Spinal cord (tissue), 9 donors: ENCODE measurements at regions not wholly inside any gene's neighbourhood (a gene's known extent, or its start where the extent isn't known, plus 50 kb on each side); places are given as distances from the start of the nearest gene placed in this dataset.
A peak's percentile ranks its signal among the peaks of the same experiment; 100 is the strongest.

Experiments used
- DNase-seq, 6 donors: peaks; one replicate each; pipeline versions ENCODE4 v3.0.0 to v3.0.0-alpha.2; 2013 to 2015; ENCODE audit warnings: low spot score in 6 of 6, low read depth in 4 of 6
- H3K27ac ChIP-seq: one replicate; pipeline ENCODE4 v1.5.1; 2013; ENCODE audit warnings: low read depth, low read length, control low read depth
- H3K27me3 ChIP-seq: one replicate; pipeline ENCODE4 v1.6.1; 2013; ENCODE audit warnings: low read length; ENCODE audit not compliant: control insufficient read depth, insufficient read depth
- H3K36me3 ChIP-seq: one replicate; pipeline ENCODE4 v1.6.1; 2013; ENCODE audit warnings: low read length; ENCODE audit not compliant: control insufficient read depth, insufficient read depth
- H3K4me1 ChIP-seq: one replicate; pipeline ENCODE4 v1.6.1; 2013; ENCODE audit warnings: low read length; ENCODE audit not compliant: control insufficient read depth, insufficient read depth
- H3K4me3 ChIP-seq: one replicate; pipeline ENCODE4 v1.5.1; 2013; ENCODE audit warnings: low read depth, low read length, control low read depth
- H3K9me3 ChIP-seq: one replicate; pipeline ENCODE4 v1.6.1; 2013; ENCODE audit warnings: low read length; ENCODE audit not compliant: control insufficient read depth, insufficient read depth
- WGBS: methylation state at CpG from one replicate; pipeline ENCODE4 v1.1.5; 2013; ENCODE audit warnings: missing lambda C conversion rate; ENCODE audit not compliant: insufficient coverage; 5-methylcytosine and 5-hydroxymethylcytosine counted together
- donor health status: healthy.

- peaks cover 9% of the 10 kb centered on the region for H3K4me1 ChIP-seq
- DNase-seq, result no peak
- H3K9me3 ChIP-seq, result no peaks in the 10 kb centered on the region
- no peaks in the 10 kb centered on the region for H3K27me3 ChIP-seq
- WGBS, result 76% methylated on average over 17 of the region's 18 CpGs
- H3K36me3 ChIP-seq, result no peaks in the 10 kb centered on the region
- no peak overlapping the region for H3K4me3 ChIP-seq
- no peak overlapping the region for H3K27ac ChIP-seq
Observed at GRCh38 chr6:2502096-2502997, 248.4 kb downstream of the MYLK4 start.

DNA sequence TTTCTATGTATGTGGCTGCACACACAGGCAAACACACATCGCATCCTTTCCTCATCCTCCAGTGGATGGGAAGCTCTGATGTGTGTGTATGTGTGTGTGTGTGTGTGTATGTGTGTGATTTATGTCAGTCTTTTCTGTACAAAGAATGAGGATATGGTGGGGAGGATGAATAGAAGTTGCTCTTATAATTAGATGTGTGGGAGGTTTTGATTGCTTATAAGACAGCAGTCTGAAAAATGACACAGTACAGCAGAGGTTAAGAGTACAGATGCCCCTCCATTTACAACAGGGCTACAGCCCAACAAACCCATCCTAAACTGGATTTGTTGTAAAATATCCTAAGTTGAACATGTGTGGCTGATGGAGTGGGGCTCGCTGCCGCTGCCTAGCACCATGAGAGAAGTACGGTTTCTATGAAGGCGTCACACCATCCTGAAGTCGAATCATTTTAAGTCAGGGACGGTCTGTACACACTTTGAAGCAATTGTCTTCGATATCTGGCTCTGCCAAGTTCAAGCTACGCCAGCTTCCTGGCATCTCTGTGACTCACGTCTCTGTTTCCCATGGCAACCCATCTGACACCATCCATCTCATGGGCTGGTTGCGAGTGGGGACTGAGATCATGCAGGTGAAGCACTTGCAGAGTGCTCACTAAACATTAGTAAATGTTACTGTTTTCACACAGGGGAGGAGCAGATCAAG lies 252.6 kb downstream of the MYLK4 start:
- Histone ChIP-seq H3K9me3 (no peaks in the 10 kb centered on the region), H3K4me3 (no peak overlapping the region), H3K4me1 (peaks cover 10% of the 10 kb centered on the region), H3K27ac (no peak overlapping the region), H3K27me3 (no peaks in the 10 kb centered on the region), H3K36me3 (no peaks in the 10 kb centered on the region)
- whole genome bisulfite sequencing, result 14% methylated on average over 7 of the region's 11 CpGs
- DNase-seq, result peak in 2 of 6 donors; percentile 70 to 75

DNA sequence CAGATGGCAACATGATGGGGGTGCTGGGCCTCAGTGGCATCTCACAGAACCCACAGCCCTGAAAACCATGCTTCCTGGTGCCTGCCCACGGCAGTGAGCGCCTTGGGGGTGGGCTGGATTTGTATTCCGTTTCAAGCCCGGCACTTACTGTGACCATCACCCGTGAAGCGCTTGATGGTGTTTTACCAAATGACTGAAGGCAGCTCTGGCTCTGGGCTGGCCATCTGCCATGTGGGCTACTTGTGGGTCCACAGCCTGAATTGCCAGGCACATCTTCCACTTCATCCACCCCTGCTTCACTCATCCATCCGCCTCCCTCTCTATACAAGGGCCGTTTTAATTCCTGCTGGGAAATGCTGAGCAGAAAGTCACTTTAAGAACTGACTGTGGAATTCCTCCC lies 250.9 kb upstream of the GMDS start:
- WGBS, result 84% methylated on average over 7 of the region's 8 CpGs
- H3K4me3 ChIP-seq, result no peak overlapping the region
- peaks cover 7% of the 10 kb centered on the region for H3K4me1 ChIP-seq
- H3K9me3 ChIP-seq, result no peaks in the 10 kb centered on the region
- H3K27ac ChIP-seq, result no peak overlapping the region
- no peaks in the 10 kb centered on the region for H3K27me3 ChIP-seq
- no peaks in the 10 kb centered on the region for H3K36me3 ChIP-seq
- no peak for DNase-seq

DNA sequence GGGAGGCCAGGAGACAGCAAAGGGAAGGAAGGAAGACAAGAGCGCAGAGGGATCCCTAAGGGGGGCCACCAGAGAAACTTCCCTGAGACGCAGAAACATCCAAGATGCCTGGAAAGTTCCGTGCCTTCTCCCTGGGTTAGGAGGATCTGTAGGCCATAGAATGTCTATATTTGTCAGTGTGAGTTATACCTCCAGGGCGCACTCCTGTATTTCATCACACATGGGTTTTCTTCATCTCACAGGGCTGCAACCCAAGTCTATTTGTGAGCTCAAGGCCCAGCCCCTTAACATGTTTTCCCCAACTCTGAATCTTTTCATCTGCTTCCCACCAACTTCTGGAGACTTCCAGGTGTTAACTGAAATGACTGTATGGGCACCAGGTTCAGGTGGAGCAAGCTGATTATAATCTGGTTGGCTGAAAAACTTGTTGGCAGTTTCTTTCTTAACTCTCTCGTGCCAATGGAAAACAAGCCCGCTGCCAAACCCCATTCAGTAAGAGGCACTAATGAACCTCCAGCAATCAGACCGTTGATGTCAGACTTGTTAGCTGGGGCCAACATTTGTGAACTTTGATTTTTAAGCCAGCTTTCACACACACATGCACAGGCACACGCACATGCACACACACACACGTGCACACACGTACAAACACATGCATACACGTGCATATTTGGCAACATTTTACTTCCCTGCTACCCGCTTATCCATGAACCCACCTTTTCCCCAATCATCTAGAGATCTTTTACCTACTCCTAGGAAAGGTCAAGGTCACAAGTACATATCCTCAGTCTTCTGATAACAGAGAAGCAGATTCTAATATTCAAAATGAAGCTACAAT lies 247.5 kb upstream of the GMDS start:
- WGBS, result 70% methylated on average over 7 of the region's 12 CpGs
- no peaks in the 10 kb centered on the region for H3K9me3 ChIP-seq
- peak in 1 of 6 donors; percentile 65 for DNase-seq

GRCh38 chr6:2491137-2491536 lies 245.7 kb upstream of the GMDS start:
- Histone ChIP-seq H3K9me3 (no peaks in the 10 kb centered on the region), H3K4me3 (no peak overlapping the region), H3K36me3 (no peaks in the 10 kb centered on the region), H3K27me3 (no peaks in the 10 kb centered on the region), H3K4me1 (no peaks in the 10 kb centered on the region), H3K27ac (no peak overlapping the region)
- 96% methylated on average over 6 of the region's 14 CpGs for WGBS
- peak in 1 of 6 donors; percentile 35 for DNase-seq

More for the DNA sequence above, 247.5 kb upstream of the GMDS start:
- Histone ChIP-seq H3K36me3 (no peaks in the 10 kb centered on the region), H3K4me1 (peaks cover 3% of the 10 kb centered on the region), H3K27ac (no peak overlapping the region), H3K27me3 (no peaks in the 10 kb centered on the region), H3K4me3 (no peak overlapping the region)

- H3K4me1 ChIP-seq, result no peaks in the 10 kb centered on the region
- 84% methylated on average over 6 of the region's 6 CpGs for WGBS
- no peaks in the 10 kb centered on the region for H3K9me3 ChIP-seq
- H3K4me3 ChIP-seq, result no peak overlapping the region
- no peaks in the 10 kb centered on the region for H3K27me3 ChIP-seq
- no peaks in the 10 kb centered on the region for H3K36me3 ChIP-seq
- no peak for DNase-seq
- H3K27ac ChIP-seq, result no peak overlapping the region
Observed at GRCh38 chr6:2488578-2488977, 243.2 kb upstream of the GMDS start.

GRCh38 chr6:2485116-2485515 lies 239.7 kb upstream of the GMDS start:
- WGBS, result 100% methylated on average over 3 of the region's 7 CpGs
- Histone ChIP-seq H3K9me3 (peaks cover 1% of the 10 kb centered on the region), H3K4me3 (no peak overlapping the region), H3K4me1 (peaks cover 8% of the 10 kb centered on the region), H3K27ac (no peak overlapping the region), H3K36me3 (no peaks in the 10 kb centered on the region), H3K27me3 (no peaks in the 10 kb centered on the region)
- DNase-seq, result no peak

DNA sequence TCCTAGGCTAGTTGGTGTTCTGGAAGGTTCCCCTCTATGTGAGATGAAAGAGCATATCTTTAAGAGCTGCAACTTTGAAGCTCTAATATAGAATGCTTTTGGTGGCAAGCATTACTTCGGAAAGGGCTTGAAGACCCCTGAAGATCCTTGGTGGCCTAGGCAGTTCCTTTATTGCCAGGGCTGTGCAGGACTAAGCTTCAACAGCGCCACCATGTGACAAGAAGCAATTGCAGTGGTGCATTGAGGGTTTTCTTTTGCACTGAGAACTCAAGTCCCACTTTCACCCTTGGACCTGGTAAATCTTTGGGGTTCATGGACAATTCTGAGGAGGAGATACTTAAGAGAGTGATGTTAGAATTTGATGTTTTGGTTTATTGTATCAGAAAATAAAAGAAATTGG lies 237.4 kb upstream of the GMDS start:
- WGBS, result 70% methylated on average over 2 of the region's 2 CpGs
- Histone ChIP-seq H3K9me3 (peaks cover 1% of the 10 kb centered on the region), H3K27ac (no peak overlapping the region), H3K36me3 (no peaks in the 10 kb centered on the region), H3K4me1 (peaks cover 17% of the 10 kb centered on the region), H3K27me3 (no peaks in the 10 kb centered on the region), H3K4me3 (no peak overlapping the region)
- no peak for DNase-seq

DNA sequence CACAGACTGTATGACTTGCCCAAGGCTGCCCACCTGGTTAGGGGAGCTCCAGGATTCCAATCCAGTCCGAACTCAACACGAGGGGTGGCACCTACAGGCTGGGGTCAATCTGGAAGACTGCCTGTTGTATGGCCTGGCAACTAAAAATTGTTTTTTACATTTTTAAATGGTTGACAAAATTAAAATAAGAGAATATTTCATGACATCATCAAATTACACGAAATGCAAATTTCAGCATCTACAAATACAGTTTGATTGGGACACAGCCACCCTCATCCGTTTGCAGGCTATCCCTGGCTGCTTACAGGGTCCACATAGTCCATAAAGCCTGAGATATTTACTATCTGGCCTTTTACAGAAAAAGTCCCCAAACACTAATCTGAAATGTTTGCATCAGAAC lies 235.9 kb upstream of the GMDS start:
- Histone ChIP-seq H3K27ac (no peak overlapping the region), H3K9me3 (peaks cover 1% of the 10 kb centered on the region), H3K4me1 (peaks cover 19% of the 10 kb centered on the region), H3K4me3 (no peak overlapping the region), H3K27me3 (no peaks in the 10 kb centered on the region), H3K36me3 (no peaks in the 10 kb centered on the region)
- WGBS, result 100% methylated on average over 2 of the region's 4 CpGs
- DNase-seq, result no peak
